Kidney (tissue), 13 donors: ENCODE measurements at regions not wholly inside any gene's neighbourhood (a gene's known extent, or its start where the extent isn't known, plus 50 kb on each side); places are given as distances from the start of the nearest gene placed in this dataset.
A peak's percentile ranks its signal among the peaks of the same experiment; 100 is the strongest.

Experiments
- DNase-seq, 5 donors: peaks; one replicate each; pipeline ENCODE4 v3.0.0-alpha.2; 2013 to 2020
- FAIRE-seq: peaks from 2 replicates; lab custom pipeline; 2012; peaks lifted over from hg19 to GRCh38; lab: Jason Lieb, UNC
- H3K27ac ChIP-seq, 2 donors: one replicate each; pipeline ENCODE4 v1.7.0; 2013; ENCODE audit warnings: low read depth in 2 of 2, low read length in 2 of 2, inconsistent platforms in 1 of 2
- H3K27me3 ChIP-seq: one replicate; pipeline ENCODE4 v1.7.1; 2013; ENCODE audit warnings: low read length, inconsistent platforms; ENCODE audit not compliant: control insufficient read depth, insufficient read depth
- H3K36me3 ChIP-seq, 3 donors: one replicate each; pipeline versions ENCODE4 v1.7.0 to v1.7.1; 2013; ENCODE audit warnings: low read length in 3 of 3, control low read depth in 1 of 3, inconsistent platforms in 1 of 3; ENCODE audit not compliant: insufficient read depth in 3 of 3, control insufficient read depth in 2 of 3
- H3K4me1 ChIP-seq, 3 donors: one replicate each; pipeline versions ENCODE4 v1.7.0 to v1.7.1; 2013; ENCODE audit warnings: low read length in 3 of 3, inconsistent platforms in 1 of 3, low read depth in 1 of 3; ENCODE audit not compliant: control insufficient read depth in 2 of 3, insufficient read depth in 2 of 3
- H3K4me3 ChIP-seq, 3 donors: one replicate each; pipeline versions ENCODE4 v1.7.0 to v1.8.1; 2013; ENCODE audit warnings: low read length in 3 of 3, control low read depth in 1 of 3, inconsistent platforms in 1 of 3
- H3K9ac ChIP-seq, 3 donors: one replicate each; pipeline versions ENCODE4 v1.7.0 to v1.7.1; 2013; ENCODE audit warnings: low read length in 3 of 3, control low read depth in 1 of 3, inconsistent platforms in 1 of 3
- H3K9me3 ChIP-seq, 3 donors: one replicate each; pipeline versions ENCODE4 v1.7.0 to v1.7.1; 2013; ENCODE audit warnings: low read length in 3 of 3, control low read depth in 1 of 3, inconsistent platforms in 1 of 3; ENCODE audit not compliant: control insufficient read depth in 2 of 3, insufficient read depth in 1 of 3
- intact Hi-C: fragments of 100-400 bp; cut with DNase I; formaldehyde crosslinking; loops from one replicate; pipeline ENCODE4 v1.11.1; 2022
- TF ChIP-seq, protein P1 (sequence below): IDR thresholded peaks from 3 replicates; pipeline ENCODE4 v1.5.1; 2012; ENCODE audit warnings: mild to moderate bottlenecking, moderate library complexity, borderline replicate concordance; ENCODE audit not compliant: insufficient read depth; ENCODE audit errors: extremely low read depth
- donor health status: control.
- donor health status: control.
- donor health status: control.
- donor health status: control.
- donor health status: control.
- donor health status: DM: yes; HTN: yes; CAD: no.
- donor health status: Normal renal cell carcinoma (clear cell type).

DNA sequence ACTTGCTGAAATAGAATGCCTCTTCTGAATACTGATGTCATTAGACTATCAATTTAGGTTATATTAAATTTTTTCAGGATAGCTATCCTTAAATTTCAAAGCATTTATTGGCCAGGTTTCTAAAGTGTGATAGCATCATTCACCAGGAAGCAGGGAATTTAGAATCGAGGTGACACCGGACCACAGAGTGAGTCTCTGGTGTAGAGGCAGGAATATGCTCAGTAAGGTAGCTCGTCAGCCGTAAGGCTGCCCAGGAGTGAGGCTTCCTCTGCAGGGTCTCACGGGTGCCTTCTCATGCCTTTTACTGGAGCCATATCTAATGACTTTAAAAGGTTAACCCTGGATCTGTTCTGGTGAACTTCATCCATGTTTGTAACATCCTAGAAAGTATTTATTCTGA, 170.8 kb upstream of the KLF14 start:
- Histone ChIP-seq H3K4me3 (no peak overlapping the region), H3K36me3 (peaks cover 0 to 8% (median 0%) of the 10 kb centered on the region in 3 donors), H3K4me1 (peaks cover 3 to 52% (median 34%) of the 10 kb centered on the region in 3 donors), H3K9ac (peak overlapping the region in 1 of 3 donors; percentile 48), H3K27me3 (no peaks in the 10 kb centered on the region), H3K9me3 (no peaks in the 10 kb centered on the region), H3K27ac (peak overlapping the region; percentile 20 to 73)
- FAIRE-seq (no peak), DNase-seq (no peak)
- intact Hi-C loops, result no loop called here
- TF ChIP-seq, protein P1, sequence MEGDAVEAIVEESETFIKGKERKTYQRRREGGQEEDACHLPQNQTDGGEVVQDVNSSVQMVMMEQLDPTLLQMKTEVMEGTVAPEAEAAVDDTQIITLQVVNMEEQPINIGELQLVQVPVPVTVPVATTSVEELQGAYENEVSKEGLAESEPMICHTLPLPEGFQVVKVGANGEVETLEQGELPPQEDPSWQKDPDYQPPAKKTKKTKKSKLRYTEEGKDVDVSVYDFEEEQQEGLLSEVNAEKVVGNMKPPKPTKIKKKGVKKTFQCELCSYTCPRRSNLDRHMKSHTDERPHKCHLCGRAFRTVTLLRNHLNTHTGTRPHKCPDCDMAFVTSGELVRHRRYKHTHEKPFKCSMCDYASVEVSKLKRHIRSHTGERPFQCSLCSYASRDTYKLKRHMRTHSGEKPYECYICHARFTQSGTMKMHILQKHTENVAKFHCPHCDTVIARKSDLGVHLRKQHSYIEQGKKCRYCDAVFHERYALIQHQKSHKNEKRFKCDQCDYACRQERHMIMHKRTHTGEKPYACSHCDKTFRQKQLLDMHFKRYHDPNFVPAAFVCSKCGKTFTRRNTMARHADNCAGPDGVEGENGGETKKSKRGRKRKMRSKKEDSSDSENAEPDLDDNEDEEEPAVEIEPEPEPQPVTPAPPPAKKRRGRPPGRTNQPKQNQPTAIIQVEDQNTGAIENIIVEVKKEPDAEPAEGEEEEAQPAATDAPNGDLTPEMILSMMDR, result no peak

DNA sequence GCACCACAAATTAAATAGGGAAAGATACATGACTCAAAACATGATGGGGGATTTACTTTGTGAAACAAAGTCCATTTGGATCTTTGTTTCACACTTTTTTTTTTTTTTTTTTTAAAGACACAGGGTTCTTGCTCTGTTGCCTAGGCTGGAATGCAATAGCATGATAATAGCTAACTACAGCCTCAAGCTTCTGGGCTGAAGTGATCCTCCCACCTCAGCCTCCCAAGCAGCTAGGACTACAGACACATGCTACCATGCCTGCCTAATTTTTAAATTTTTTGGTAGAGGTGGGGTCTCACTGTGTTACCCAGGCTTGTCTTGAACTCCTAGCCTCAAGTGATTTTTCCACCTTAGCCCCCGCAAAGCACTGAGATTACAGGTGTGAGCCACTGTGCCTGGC, 172.6 kb upstream of the KLF14 start:
- H3K4me3 ChIP-seq, result no peak overlapping the region
- peaks cover 0 to 5% (median 2%) of the 10 kb centered on the region in 3 donors for H3K36me3 ChIP-seq
- FAIRE-seq, result no peak
- intact Hi-C loops, result no loop called here
- H3K27ac ChIP-seq, result no peak overlapping the region
- no peaks in the 10 kb centered on the region for H3K27me3 ChIP-seq
- TF ChIP-seq, protein P1, result no peak
- H3K9me3 ChIP-seq, result no peaks in the 10 kb centered on the region
- no peak overlapping the region for H3K9ac ChIP-seq
- H3K4me1 ChIP-seq, result peaks cover 0 to 45% (median 27%) of the 10 kb centered on the region in 3 donors
- no peak for DNase-seq

DNA sequence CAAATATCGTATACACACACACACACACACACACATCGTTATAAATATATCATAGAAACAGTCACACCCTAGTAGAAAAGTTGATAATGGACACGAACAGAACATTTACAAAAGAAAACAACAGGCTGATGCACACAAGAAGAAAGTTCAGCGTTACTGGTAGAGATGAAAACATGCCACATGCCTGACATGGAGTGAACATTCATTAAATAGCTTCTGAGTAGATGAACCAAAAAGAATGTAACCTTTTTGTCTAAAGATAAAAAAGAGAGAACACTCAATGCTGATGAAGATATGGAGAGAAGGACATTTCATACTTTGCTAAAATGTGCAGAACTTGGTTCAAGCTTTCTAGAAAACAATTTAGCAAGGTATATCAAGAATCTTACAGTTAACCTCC, 173.4 kb upstream of the KLF14 start:
- intact Hi-C loops, result no loop called here
- DNase-seq (no peak), FAIRE-seq (no peak)
- Histone ChIP-seq H3K4me1 (peaks cover 0 to 46% (median 25%) of the 10 kb centered on the region in 3 donors), H3K27me3 (no peaks in the 10 kb centered on the region), H3K9ac (no peak overlapping the region), H3K36me3 (peaks cover 0 to 5% (median 2%) of the 10 kb centered on the region in 3 donors), H3K4me3 (no peak overlapping the region), H3K9me3 (no peaks in the 10 kb centered on the region), H3K27ac (no peak overlapping the region)
- TF ChIP-seq, protein P1, result no peak
